Testis (tissue), 2 donors: ENCODE measurements at regions not wholly inside any gene's neighbourhood (a gene's known extent, or its start where the extent isn't known, plus 50 kb on each side); places are given as distances from the start of the nearest gene placed in this dataset.
A peak's percentile ranks its signal among the peaks of the same experiment; 100 is the strongest.

Source experiments
- DNase-seq: peaks from one replicate; pipeline ENCODE4 v3.0.0-alpha.2; 2019
- H3K27ac ChIP-seq, 2 donors: fragments of 200-600 bp; sonication (generic); one replicate each; pipeline ENCODE4 v1.5.1; 2019
- H3K27me3 ChIP-seq: fragments of 200-600 bp; sonication (generic); one replicate; pipeline ENCODE4 v1.5.1; 2019
- H3K36me3 ChIP-seq: fragments of 200-600 bp; sonication (generic); one replicate; pipeline ENCODE4 v1.5.1; 2017; ENCODE audit warnings: low read depth; ENCODE audit errors: missing control alignments
- H3K4me1 ChIP-seq: fragments of 200-600 bp; sonication (generic); one replicate; pipeline ENCODE4 v1.5.1; 2019
- H3K4me3 ChIP-seq, 2 donors: fragments of 200-600 bp; sonication (generic); one replicate each; pipeline ENCODE4 v1.5.1; 2017 to 2019
- H3K9me3 ChIP-seq: fragments of 200-600 bp; sonication (generic); one replicate; pipeline ENCODE4 v1.5.1; 2017
- POLR2A ChIP-seq: fragments of 450-650 bp; IDR thresholded peaks from one replicate; pipeline ENCODE4 v1.6.1; 2017; ENCODE audit warnings: antibody characterized with exemption, mild to moderate bottlenecking, moderate library complexity
- WGBS, 2 donors: methylation state at CpG; one replicate each; pipeline ENCODE4 v1.1.5; 2018; 5-methylcytosine and 5-hydroxymethylcytosine counted together
- intact Hi-C: fragments of 100-400 bp; cut with DNase I; formaldehyde crosslinking; loops from one replicate; pipeline ENCODE4 v1.15.1; 2023; ENCODE audit warnings: low total_unique reads
- TF ChIP-seq, protein P1 (sequence below), 3 experiments: fragments of 450-650 bp in 2 of 3; fragments of 200-600 bp in 1 of 3; sonication (generic) in 1 of 3; IDR thresholded peaks; one replicate each; pipeline ENCODE4 v1.5.1; 2016 to 2019; ENCODE audit warnings: antibody characterized with exemption in 3 of 3, mild to moderate bottlenecking in 2 of 3, moderate library complexity in 1 of 3

DNA sequence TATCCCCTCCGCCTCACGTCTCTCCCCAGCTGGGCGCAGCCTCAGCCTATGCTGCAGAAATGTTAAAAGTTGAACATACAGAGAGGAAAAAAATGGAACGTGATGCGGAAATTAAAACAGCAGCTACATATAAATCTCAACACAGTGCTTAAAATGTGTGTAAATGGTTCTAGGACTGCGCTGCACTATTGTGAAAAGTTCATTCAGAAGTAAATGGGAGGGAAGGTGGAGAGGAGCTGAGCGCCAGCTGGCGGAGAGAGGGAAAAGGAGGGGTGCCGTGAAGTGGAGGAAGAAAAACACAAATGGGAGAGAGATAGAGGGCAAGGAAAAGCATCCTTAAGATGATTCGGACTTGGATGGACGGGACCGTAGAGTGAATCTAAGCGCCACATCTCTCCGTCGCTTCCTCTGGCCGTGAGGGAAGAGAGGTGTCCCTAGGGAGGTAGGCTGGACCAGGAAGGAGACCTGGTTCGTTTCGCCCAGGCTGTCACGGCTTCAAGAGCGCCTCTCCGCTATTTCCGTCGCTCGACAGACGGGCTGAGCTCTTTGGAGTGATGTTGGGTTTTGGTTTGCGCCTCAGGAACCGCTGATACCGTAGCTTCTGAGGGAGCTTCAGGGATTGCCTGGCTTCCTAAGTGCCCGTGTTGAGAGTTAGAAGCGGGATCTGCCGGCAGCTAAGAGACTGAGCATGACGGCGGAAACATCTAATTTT, 113.7 kb downstream of the TRIM27 start:
- intact Hi-C loops, result no loop called here
- Histone ChIP-seq H3K4me3 (peak overlapping the region in 1 of 2 donors; percentile 23), H3K27me3 (no peaks in the 10 kb centered on the region), H3K4me1 (no peaks in the 10 kb centered on the region), H3K9me3 (no peaks in the 10 kb centered on the region), H3K27ac (no peak overlapping the region), H3K36me3 (no peaks in the 10 kb centered on the region)
- 2 to 3% methylated on average over 32 to 33 of the region's 33 CpGs for WGBS, 2 donors
- no peak for DNase-seq
- TF ChIP-seq POLR2A, result no peak
- TF ChIP-seq, protein P1, sequence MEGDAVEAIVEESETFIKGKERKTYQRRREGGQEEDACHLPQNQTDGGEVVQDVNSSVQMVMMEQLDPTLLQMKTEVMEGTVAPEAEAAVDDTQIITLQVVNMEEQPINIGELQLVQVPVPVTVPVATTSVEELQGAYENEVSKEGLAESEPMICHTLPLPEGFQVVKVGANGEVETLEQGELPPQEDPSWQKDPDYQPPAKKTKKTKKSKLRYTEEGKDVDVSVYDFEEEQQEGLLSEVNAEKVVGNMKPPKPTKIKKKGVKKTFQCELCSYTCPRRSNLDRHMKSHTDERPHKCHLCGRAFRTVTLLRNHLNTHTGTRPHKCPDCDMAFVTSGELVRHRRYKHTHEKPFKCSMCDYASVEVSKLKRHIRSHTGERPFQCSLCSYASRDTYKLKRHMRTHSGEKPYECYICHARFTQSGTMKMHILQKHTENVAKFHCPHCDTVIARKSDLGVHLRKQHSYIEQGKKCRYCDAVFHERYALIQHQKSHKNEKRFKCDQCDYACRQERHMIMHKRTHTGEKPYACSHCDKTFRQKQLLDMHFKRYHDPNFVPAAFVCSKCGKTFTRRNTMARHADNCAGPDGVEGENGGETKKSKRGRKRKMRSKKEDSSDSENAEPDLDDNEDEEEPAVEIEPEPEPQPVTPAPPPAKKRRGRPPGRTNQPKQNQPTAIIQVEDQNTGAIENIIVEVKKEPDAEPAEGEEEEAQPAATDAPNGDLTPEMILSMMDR (IDR thresholded peaks at IDR 0.05), result no peak

GRCh38 chr6:28810659-28811053, 113.1 kb downstream of the TRIM27 start:
- DNase-seq, result no peak
- H3K4me1 ChIP-seq, result no peaks in the 10 kb centered on the region
- no peaks in the 10 kb centered on the region for H3K9me3 ChIP-seq
- no peak overlapping the region for H3K27ac ChIP-seq
- TF ChIP-seq, protein P1 (IDR thresholded peaks at IDR 0.05), result no peak
- TF ChIP-seq POLR2A, result no peak
- no peaks in the 10 kb centered on the region for H3K27me3 ChIP-seq
- 2 to 5% methylated on average over 14 of the region's 14 CpGs for WGBS, 2 donors
- no peaks in the 10 kb centered on the region for H3K36me3 ChIP-seq
- peak overlapping the region in 1 of 2 donors; percentile 23 for H3K4me3 ChIP-seq
- intact Hi-C loops, result no loop called here

DNA sequence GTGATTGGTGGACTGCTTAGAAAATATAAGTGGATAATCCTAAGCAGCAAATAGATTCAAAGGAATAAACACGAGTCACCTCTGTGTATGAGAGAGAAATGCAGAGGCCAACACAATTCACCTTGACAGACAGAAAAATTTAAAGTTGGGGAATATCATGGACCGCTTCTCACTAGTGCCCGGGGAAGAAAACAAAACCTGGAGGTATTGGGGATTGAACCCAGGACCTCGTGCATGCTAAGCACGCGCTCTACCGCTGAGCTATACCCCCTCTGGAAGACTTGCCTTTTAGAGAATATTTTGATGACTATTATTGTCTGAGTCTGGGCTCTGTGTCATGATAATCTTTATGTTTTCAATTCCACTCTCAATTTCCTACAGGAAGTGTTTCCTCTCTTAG, 111.9 kb downstream of the TRIM27 start:
- H3K36me3 ChIP-seq, result no peaks in the 10 kb centered on the region
- H3K9me3 ChIP-seq, result no peaks in the 10 kb centered on the region
- no peak overlapping the region for H3K4me3 ChIP-seq
- TF ChIP-seq POLR2A, result no peak
- TF ChIP-seq, protein P1 (IDR thresholded peaks at IDR 0.05), result no peak
- 0 to 2% methylated on average over 7 of the region's 7 CpGs for WGBS, 2 donors
- no peak for DNase-seq
- intact Hi-C loops, result no loop called here
- H3K27ac ChIP-seq, result no peak overlapping the region
- H3K4me1 ChIP-seq, result no peaks in the 10 kb centered on the region
- H3K27me3 ChIP-seq, result no peaks in the 10 kb centered on the region

GRCh38 chr6:28812778-28813569, 110.8 kb downstream of the TRIM27 start:
- Histone ChIP-seq H3K27ac (no peak overlapping the region), H3K4me3 (no peak overlapping the region), H3K4me1 (no peaks in the 10 kb centered on the region), H3K36me3 (no peaks in the 10 kb centered on the region), H3K27me3 (no peaks in the 10 kb centered on the region), H3K9me3 (no peaks in the 10 kb centered on the region)
- WGBS, 2 donors, result 4 to 5% methylated on average over 29 of the region's 29 CpGs
- DNase-seq, result no peak
- intact Hi-C loops, result no loop called here
- TF ChIP-seq POLR2A, result no peak
- TF ChIP-seq, protein P1 (IDR thresholded peaks at IDR 0.05), result no peak
